Bone marrow (tissue), 2 donors: ENCODE measurements at regions not wholly inside any gene's neighbourhood (a gene's known extent, or its start where the extent isn't known, plus 50 kb on each side); places are given as distances from the start of the nearest gene placed in this dataset.
A peak's percentile ranks its signal among the peaks of the same experiment; 100 is the strongest.

Experiments
- DNase-seq, 2 donors: peaks; one replicate each; lab custom pipeline; 2025; lab: John Stamatoyannopoulos, UW

DNA sequence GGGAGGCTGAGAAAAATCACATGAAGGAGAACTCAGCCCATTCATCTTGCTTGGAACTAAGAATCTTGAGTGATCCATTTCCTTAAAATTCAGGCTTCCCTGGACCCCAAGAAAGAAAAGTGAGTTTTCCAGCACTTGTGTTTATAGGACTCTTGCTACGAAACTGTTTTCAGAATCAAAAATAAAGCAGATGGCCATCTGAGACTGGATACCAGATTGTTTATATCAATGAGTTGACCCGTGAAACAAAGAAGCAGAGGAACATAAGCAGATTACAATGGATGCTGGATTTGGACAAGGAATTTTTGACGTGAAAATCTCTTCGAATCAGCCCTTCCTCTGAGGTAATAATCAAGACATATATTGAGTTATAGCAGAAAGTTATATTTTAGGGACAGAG, 223.2 kb downstream of the SYK start:
- DNase-seq: no peak

DNA sequence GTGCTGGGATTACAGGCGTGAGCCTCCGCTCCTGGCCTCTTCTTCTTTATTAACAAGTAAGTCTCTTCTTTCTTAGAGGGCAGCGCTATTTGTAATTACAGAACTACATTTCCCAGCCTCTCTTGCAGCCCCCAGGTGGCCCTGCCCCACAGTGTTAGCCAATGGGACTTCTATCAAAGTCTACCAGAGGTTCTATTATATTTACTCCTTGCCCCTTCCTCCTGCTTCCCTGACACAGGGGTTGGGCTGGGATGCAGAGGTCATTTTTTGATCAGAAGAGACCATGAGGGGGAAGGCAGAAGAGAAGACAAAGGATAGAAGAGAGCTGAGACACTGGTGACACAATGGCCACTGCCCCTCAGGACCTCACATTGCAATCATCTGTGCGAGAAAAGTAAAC, 224.2 kb downstream of the SYK start:
- DNase-seq: no peak

DNA sequence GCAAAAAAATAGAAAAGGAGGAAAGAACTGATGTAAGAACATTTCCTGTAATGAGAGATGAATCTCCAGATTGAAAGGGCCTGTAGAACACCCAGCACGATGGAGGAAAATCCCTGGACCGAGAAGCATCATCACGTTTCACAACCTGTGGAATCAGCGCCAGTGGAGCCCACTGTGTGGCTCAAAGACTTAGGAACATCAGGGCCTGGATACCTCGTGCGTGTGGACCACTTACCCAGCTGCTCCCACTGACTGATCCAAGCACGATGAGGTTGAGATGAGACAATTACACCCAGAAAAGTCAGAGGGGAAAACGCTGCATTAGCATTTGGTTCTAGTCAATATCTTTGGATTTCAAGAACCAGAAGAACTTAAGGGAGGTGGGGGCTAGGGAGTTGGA, 224.6 kb downstream of the SYK start:
- DNase-seq: no peak

DNA sequence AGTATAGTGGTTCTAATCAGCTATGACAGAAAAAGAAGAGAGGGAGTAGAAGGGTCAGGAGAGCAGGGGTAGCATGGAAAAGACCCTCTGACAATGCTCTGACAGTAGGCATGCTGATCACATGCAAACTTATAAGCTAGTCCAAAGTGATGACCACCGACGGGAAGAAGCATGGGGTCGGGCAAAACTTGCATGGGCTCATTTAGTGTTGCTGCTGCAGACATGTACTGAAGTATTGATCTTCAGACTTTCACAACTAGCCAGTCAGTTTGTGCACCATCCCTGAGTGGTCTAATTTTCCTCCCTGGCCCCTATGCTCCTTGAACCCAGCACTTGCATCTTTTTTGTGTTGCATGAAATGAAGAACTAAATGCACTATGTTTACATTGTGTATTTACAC, 225.4 kb downstream of the SYK start:
- DNase-seq: no peak

DNA sequence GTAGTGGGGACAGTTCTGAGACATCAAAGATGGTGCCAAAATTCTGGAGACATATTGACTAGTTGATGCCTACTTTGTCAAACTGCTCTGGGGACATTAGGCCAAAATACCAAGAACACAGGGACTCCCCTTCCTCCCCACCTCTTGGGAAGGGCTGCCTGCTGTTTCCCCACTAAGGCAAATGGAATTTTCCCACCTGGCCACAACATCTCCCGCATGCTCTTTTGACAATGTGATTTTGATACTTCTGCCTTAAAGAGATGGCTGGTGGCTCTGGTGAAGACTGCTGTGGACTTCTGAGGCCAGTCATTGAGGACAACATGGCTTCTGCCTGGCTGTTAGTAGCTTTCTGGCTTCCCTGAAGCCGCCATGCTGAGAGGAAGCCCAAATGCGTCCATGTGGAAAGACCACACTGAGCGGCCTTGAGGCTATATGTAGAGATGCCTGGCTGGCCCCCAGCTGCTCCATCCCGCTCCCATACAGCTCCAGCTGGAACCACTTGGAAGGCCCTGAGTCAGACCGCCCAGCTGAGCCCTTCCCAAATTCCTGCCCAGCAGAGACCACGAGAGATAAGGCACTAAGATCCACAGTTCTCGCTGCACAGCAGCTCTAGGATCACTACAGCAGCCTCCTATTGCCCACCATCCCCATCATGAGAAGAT, 226.7 kb downstream of the SYK start:
- no peak for DNase-seq

DNA sequence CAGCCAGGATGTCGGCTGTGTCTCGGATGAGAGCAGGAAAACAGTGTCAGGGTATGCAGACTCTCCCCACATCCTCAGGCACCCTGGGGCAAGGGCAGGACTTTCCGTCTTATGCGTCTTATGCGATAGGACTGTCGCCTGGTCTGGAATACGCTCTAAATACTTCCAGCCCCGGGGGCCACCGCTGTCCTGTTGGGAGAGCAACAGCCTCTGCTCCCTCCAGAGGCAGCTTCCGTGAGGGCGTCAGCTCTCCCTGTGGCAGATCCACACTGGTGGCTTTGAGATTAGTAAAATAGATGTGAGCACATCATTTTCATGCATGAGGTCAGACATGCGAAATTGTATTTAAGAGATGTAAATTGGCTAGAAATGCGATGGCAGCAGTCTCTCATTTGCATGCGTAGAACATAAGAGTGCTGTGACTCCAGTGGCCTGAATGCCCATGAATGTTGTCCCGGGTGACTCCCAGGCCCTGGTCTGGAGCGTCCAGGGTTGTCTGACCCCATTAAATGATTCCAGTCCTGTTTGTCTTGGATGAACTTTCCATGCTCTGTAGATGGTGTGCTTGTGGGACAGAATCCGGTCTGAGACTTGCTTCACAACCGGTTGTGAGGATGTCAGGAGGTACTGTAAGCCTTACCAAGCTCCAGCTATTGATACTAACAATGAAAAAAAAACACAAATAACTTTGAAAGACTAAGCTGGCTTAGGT, 228.2 kb downstream of the SYK start:
- DNase-seq: no peak

DNA sequence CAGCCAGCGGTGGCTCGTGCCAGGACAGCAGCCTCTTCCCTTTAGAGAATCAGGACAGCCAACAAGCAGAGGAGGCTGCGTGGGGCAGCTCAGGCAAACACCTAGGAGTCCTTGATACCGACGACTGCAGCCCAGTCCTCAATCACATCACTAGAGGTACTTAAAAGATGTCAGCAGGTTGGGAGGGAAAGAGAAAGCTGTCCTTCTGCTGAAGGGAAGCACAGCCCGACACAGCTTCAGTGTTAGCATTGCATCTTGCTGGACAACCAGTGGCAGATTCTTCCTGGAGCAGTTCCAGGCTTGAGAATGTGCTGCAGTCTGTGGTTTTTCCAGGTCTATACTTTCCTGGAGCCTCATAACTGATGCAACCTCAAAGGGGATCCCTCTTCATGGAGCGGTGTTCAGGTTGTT, 230.5 kb downstream of the SYK start:
- DNase-seq: no peak

DNA sequence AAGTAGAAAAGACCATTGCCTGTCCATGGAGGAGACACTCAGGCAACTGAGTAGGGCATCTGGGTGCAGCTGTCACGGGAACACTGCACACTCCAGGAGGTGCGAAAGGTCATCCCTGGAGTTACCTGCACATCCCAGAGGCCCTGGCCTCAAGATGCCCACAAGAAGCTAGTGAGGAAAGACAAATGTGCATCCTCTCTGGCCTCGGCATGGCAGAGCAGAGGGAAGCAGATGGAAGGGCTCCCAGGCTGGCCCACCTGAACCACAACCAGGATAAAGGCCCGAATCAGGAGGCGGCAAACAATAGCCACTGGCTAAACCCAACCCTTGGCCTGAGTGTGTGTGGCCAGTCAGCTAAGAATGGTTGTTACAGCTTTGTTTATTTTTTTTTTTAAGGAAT, 231.7 kb downstream of the SYK start:
- DNase-seq: no peak

DNA sequence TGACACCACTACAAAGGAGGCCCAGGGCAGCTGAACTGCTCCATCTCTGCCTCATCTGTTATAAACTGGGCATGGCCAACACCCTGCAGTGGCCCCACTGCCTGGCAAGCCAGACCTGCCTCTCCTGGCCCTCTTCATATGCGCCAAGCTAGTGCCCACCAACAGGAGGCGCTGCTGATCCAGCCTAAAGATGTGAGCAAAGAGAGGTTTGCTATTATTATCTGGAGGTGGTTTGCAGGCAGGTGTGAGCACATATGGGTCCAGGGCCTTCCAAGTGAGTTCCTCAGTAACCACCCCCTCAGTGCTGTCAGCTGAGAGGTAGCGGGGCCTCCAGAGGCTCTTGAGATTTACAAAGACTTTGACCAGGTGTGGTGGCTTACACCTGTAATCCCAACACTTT, 232.2 kb downstream of the SYK start:
- peak in 1 of 2 donors; percentile 7 for DNase-seq

DNA sequence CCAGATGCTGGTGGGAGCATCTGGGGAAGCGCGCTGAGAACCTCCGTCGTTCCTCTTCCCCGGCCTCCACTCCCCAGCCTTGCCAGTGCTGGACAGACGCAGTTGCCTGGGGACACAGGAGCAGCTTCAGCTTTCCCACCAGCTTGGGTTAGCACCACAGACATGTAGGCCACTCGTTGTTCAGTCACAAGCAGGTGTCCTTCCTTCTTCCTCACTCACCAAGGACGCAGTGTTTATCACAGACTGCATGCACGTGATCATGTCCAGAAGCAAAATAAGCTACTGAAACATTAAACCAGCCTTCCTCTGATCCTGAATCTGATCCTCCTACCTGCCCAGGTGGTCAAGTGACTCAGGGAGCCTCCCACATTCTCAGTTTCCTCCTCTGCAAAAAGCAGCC, 232.9 kb downstream of the SYK start:
- DNase-seq: no peak

DNA sequence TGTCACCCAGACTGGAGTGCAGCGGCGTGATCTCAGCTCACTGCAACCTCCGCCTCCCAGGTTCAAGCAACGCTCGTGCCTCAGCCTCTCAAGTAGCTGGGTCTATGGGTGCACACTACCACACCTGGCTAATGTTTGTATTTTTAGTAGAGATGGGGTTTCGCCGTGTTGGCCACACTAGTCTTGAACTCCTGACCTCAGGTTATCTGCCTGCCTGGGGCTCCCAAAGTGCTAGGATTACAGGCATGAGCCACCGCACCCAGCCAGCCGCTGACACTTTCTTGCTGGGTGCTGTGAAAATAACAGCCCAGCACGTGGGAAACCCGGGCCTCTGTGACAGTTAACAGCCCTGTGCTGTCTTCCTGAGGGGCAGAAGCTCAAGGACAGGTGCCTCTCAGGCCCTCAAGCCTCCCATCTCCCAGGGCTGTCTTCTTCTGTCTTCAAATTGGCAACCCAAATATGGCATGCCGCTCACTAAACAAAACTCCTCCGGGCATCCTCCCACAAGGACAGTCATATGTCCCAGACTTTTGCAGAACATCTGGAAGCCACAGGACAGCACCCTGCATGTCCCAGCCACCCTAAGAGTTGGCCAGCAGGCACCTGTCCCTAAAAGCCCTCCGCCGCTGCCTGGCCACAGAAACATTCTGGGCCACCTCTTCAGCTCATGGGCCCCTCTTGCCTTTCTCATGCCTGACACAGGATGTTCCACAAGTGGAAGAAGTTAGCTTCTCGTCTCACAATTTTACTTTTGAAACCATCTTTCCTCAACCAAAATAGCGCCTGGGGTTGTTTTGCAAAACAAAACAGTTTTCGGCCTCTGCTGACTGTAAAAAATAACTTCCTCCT, 233.6 kb downstream of the SYK start:
- no peak for DNase-seq

DNA sequence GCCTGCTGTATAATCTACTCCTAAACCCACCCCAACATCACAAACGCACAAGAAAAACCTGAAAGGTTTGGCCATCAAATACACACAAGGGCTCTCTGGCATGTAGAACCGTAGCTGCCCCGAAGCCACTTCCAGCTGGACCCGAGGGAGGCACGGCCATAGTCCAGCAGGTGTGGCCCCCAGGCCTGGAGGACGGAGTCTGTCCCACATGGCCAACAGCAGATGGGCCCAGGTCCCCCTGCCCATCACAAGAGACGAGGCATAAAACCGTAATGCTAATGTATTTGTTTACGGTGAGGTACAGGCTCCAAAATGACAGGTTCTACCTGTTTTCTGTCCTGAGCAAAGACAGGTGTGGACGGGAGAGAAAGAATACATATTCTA, 234.2 kb downstream of the SYK start:
- DNase-seq: no peak

DNA sequence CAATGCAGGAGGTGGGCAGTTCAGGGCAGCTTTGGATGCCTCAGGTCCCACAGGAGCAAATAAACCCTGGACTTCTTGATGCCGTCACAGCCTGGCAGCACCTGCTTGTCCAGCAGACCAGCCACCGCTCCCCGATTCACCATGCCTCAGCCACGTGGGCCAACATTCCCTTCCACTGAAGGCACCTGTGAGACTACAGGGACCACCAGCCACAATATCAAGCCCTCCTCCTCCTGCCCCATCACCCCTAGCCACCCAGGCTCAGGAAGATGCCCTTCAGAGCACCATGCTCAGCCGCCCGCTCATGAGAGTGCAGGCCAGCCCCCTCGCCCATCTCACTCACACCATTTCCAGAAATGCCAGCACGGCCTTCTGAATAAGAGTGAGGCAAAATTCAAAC, 234.7 kb downstream of the SYK start:
- DNase-seq: no peak

DNA sequence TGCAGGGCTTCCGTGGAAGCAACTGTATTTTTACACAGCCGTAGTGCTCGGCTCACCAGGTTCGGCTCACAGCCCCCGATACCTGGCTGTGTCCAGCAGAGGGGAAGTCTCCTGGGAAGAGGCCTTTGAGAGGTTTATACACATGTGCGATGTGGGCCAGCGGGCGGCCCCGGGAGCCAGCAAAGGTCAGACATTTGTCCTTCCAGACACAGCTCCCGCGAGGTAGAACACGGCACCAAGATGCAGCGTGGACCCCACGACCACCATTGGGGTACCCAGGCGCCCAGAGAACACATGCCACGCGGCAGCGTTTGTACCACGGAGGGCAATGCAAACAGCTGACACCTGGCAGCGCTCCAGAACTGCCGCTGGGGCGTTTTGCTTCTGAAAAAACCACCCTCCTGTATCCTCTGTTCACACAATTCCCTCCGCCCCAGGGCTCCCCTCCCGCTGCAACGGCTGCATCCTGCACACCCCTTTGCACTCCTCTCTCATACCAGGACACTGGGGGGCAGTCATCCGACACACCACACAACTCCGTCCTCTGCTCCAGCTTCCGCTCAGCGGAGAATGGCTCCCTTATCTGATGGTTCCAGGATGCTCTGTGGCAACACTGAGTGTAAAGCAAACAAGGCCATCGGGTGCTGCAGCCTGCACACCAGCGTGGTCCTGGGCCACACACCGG, 235.3 kb downstream of the SYK start:
- DNase-seq: peak; percentile 40 to 88

DNA sequence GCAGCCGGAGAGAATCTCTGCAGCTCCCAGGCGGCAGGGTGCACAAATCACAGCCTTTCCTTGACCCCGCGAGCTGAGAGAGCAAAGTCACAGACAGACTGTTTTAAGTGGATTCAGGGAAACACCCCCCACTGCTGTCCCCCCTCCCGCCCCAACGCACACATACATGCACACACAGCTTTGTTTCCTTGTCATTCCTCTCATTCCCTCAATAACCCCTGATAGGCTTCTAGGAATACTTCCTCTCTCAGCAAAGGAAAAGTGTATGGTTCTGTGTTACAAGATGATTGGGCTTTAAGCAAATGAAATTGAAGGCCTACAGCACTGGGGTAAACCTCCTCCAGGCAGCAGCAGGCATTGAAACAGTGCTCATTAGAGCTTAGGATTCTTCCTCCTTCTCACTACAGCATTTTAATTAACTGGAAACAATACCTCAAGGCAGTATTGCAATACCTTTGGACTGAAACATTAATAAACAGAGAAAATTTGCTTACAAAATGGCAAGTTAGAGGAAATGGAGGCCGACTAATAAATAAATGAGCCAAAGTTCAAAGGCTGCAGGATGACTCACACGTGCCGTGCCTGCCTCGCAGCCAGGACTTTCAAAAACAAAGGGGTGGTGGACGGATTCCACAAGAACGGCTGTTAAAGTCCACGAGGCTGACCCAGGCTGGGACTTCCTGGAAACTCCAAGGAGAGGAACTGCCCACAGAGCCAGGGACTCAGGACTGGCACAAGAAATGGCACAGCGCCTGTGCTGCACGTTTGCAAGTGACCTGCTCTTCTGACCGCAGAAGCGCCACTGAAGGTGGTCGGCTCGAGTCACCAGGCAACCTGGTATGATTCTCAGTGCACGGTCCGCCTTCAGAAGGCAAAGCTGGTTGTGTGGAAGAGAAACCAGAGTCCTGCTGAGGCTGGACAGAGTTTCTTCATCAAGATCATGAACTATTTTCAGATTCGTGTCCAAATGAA, 236.2 kb downstream of the SYK start:
- no peak for DNase-seq

DNA sequence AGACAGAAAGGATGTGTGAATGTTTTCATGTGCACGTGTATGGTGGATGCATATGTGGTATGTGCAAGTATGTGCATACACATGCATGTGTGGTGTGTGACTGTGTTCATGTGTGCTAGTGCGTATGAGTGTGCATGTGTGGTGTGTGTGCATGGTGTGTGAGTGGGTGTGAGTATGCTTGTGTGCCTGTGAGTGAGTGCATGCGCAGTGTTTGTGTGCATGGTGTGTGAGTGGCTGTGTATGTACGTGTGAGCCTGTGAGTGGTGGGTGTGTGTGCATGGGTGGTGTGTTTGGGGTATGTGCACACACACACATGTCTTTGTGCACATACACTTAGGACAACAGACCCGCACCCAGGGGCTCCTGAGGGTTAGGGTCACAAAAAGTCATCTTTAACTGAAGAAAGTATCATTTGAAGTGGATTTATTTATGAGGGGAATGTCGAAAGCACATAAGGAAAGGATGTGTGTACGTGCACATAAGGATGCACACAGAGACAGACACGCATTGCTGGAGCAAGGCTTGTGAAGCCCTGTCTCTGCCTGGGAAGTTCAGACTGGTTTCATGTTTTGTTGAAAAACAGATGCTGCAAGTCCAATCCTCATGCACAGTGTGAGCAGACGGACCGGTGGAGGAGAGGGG, 237.0 kb downstream of the SYK start:
- no peak for DNase-seq

DNA sequence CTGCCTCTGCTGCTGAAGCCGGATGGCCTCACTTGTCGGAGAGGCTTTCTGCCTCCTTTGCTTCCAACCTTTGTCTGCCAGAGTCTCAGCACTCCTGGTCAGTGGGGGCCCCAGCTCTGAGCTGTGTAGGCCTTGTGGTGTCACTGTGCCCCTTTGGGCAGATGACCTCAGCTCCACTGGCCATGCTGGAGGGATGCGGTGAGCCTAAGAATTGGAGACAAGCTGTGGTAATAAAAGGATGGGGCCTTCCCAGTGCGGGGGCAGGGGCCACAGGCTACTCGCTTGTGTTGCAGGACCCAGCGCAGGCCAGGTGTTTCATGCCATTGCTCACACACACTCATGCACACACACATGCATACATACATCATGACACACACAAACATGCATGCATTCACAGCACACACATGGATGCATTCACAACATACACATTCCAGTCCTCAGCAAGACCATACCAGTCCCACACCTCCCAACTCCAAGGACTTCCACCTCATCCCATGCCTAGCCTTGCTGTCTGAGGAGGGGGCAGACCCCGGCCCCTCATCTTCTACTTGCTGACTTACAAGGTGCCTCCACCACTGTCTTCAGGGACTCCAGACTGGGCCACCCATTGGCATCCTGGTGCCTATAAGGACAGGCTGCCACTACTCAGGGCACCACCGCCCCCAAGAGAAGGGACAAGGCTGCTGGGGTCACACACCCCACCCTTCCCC, 237.7 kb downstream of the SYK start:
- DNase-seq: no peak

DNA sequence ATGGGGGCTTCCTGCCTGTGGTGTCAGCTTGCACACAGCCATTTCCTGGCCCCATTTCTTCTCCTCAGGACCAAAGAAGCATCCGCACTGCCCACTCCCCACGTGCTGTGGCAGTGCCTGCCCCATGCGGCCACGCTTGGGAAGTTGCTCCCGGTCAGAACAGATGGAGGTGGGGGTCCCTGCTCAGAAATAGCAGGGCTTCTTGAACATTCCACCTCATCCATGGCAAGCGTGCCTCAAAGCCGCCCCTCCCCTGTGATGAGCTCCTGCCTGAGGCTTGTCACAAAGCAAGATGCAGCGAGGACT, 238.2 kb downstream of the SYK start:
- no peak for DNase-seq

DNA sequence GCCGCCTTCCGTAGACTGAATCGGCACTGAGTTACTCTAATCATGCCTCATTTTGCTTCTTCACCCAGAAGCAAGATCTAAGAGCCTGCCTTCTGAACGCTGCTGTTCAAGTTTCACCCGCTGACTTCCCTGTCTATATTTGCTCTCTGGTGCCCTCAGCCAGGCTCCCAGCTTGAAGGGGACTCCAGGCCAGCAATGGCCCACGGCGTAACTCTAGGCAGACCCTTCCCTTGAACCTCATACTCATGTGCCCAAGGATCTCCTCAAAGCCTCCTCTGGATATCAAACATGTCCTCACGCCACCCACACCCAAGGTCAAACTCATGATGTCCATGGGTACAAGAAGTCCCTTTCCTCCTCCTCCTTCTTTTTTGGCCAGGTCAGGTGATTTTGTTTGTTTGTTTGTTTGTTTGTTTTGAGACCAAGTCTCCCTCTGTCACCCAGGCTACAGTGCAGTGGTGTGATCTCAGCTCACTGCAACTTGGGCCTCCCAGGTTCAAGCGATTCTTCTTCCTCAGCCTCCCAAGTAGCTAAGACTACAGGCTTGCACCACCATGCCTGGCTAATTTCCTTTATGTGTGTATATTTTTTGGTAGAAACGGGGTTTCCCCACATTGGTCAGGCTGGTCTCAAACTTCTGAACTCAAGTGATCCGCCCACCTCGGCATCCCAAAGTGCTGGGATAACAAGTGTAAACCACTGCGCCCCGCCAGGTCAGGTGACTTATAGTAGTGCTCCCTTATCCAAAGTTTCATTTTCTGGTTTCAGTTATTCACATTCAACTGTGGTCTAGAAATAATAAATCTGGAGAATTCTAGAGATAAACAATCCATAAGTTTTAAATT, 239.0 kb downstream of the SYK start:
- DNase-seq: no peak
